Neural progenitor cell (in vitro differentiated cells): ENCODE measurements at regions not wholly inside any gene's neighbourhood (a gene's known extent, or its start where the extent isn't known, plus 50 kb on each side); places are given as distances from the start of the nearest gene placed in this dataset.

Experiments used
- DNase-seq: peaks from one replicate; pipeline ENCODE4 v3.0.0-alpha.2; 2016; ENCODE audit warnings: low spot score
- H2AFZ ChIP-seq: fragments of 200-600 bp; sonication (generic); replicated peaks from 2 replicates; pipeline ENCODE4 v1.6.1; 2016; ENCODE audit warnings: antibody characterized with exemption
- H3F3A ChIP-seq: fragments of 200-600 bp; sonication (generic); 2 replicates; pipeline ENCODE4 v1.6.1; 2016; ENCODE audit warnings: antibody characterized with exemption, low read depth
- H3K27ac ChIP-seq: fragments of 200-600 bp; sonication (generic); 2 replicates; pipeline ENCODE4 v1.5.1; 2016; ENCODE audit warnings: mild to moderate bottlenecking
- H3K27me3 ChIP-seq: fragments of 200-600 bp; sonication (generic); 2 replicates; pipeline ENCODE4 v1.6.1; 2016; ENCODE audit warnings: mild to moderate bottlenecking, moderate library complexity
- H3K36me3 ChIP-seq: fragments of 200-600 bp; sonication (generic); 2 replicates; pipeline ENCODE4 v1.5.1; 2016
- H3K4me1 ChIP-seq: fragments of 200-600 bp; sonication (generic); 2 replicates; pipeline ENCODE4 v1.6.1; 2016; ENCODE audit warnings: mixed run types
- H3K4me2 ChIP-seq: fragments of 200-600 bp; sonication (generic); 2 replicates; pipeline ENCODE4 v1.6.1; 2016
- H3K4me3 ChIP-seq: fragments of 200-600 bp; sonication (generic); 2 replicates; pipeline ENCODE4 v1.5.1; 2016
- H3K79me2 ChIP-seq: fragments of 200-600 bp; sonication (generic); 2 replicates; pipeline ENCODE4 v1.6.1; 2016; ENCODE audit warnings: low read depth
- H3K9ac ChIP-seq: fragments of 200-600 bp; sonication (generic); 2 replicates; pipeline ENCODE4 v1.6.1; 2016
- H3K9me3 ChIP-seq: fragments of 200-600 bp; sonication (generic); 2 replicates; pipeline ENCODE4 v1.5.1; 2016; ENCODE audit warnings: low read depth
- H4K20me1 ChIP-seq: fragments of 200-600 bp; sonication (generic); 2 replicates; pipeline ENCODE4 v1.6.1; 2016; ENCODE audit warnings: low read depth
- H3K27ac Mint-ChIP-seq: 3 replicates; pipeline ENCODE4 v1.8.0; 2021; ENCODE audit warnings: mixed read lengths
- H3K27me3 Mint-ChIP-seq: 2 replicates; pipeline ENCODE4 v1.8.0; 2022; ENCODE audit warnings: low read depth, mild to moderate bottlenecking, inconsistent platforms, moderate library complexity, mixed read lengths; ENCODE audit not compliant: insufficient read depth
- H3K36me3 Mint-ChIP-seq: 3 replicates; pipeline ENCODE4 v1.8.0; 2021; ENCODE audit warnings: mixed read lengths
- H3K4me1 Mint-ChIP-seq: 3 replicates; pipeline ENCODE4 v1.8.0; 2021; ENCODE audit warnings: mixed read lengths
- H3K4me3 Mint-ChIP-seq: 3 replicates; pipeline ENCODE4 v1.8.0; 2021; ENCODE audit warnings: mild to moderate bottlenecking, moderate library complexity, mixed read lengths
- H3K9me3 Mint-ChIP-seq: 3 replicates; pipeline ENCODE4 v1.8.0; 2020; ENCODE audit warnings: mixed read lengths
- EZH2 ChIP-seq: fragments of 200-600 bp; sonication (generic); IDR thresholded peaks from 2 replicates; pipeline ENCODE4 v1.6.1; 2017; ENCODE audit warnings: antibody characterized with exemption, mild to moderate bottlenecking, moderate library complexity
- EZH2phosphoT487 ChIP-seq: fragments of 200-600 bp; sonication (generic); IDR thresholded peaks from 2 replicates; pipeline ENCODE4 v1.6.1; 2017; ENCODE audit warnings: antibody characterized with exemption
- TF ChIP-seq, protein P1 (sequence below): fragments of 200-600 bp; sonication (generic); IDR thresholded peaks from 2 replicates; pipeline ENCODE4 v1.5.1; 2017; ENCODE audit warnings: antibody characterized with exemption, mild to moderate bottlenecking

DNA sequence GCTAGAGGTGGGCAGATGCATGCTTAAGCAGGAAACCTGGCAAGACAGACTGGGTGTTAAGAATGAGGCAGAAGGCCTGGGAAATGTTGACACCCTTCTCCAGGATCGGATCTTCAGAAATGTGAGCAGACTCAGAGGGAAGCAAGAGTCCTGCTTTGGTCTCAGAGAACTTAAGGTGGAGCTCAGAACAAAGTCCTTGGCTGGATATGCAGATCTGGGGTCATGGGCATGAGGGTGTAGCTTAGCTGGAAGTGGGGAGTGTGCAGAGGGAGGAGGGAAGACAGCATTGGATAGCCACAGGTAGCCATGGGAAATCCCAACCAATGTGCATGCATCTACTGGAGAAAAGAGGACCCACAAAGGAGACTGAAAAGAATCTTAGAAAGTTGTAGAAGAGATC is 58.6 kb upstream of the CDON start:
- H3K27ac Mint-ChIP-seq: no peak overlapping the region
- H3K4me3 Mint-ChIP-seq: no peak overlapping the region
- no peaks in the 10 kb centered on the region for H3F3A ChIP-seq
- H3K36me3 Mint-ChIP-seq: no peaks in the 10 kb centered on the region
- H3K9ac ChIP-seq: no peak overlapping the region
- H3K36me3 ChIP-seq: no peaks in the 10 kb centered on the region
- H3K4me2 ChIP-seq: no peak overlapping the region
- peaks cover 6% of the 10 kb centered on the region for H3K4me1 ChIP-seq
- no peak overlapping the region for H2AFZ ChIP-seq
- H4K20me1 ChIP-seq: no peaks in the 10 kb centered on the region
- no peak for DNase-seq
- TF ChIP-seq EZH2phosphoT487 (no peak), EZH2 (no peak)
- TF ChIP-seq, protein P1, sequence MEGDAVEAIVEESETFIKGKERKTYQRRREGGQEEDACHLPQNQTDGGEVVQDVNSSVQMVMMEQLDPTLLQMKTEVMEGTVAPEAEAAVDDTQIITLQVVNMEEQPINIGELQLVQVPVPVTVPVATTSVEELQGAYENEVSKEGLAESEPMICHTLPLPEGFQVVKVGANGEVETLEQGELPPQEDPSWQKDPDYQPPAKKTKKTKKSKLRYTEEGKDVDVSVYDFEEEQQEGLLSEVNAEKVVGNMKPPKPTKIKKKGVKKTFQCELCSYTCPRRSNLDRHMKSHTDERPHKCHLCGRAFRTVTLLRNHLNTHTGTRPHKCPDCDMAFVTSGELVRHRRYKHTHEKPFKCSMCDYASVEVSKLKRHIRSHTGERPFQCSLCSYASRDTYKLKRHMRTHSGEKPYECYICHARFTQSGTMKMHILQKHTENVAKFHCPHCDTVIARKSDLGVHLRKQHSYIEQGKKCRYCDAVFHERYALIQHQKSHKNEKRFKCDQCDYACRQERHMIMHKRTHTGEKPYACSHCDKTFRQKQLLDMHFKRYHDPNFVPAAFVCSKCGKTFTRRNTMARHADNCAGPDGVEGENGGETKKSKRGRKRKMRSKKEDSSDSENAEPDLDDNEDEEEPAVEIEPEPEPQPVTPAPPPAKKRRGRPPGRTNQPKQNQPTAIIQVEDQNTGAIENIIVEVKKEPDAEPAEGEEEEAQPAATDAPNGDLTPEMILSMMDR: no peak
- no peak overlapping the region for H3K27ac ChIP-seq
- H3K79me2 ChIP-seq: no peaks in the 10 kb centered on the region
- H3K9me3 Mint-ChIP-seq: peaks cover 2% of the 10 kb centered on the region
- no peaks in the 10 kb centered on the region for H3K27me3 ChIP-seq
- H3K27me3 Mint-ChIP-seq: peaks cover 12% of the 10 kb centered on the region
- peaks cover 41% of the 10 kb centered on the region for H3K4me1 Mint-ChIP-seq
- H3K9me3 ChIP-seq: no peaks in the 10 kb centered on the region
- H3K4me3 ChIP-seq: no peak overlapping the region

DNA sequence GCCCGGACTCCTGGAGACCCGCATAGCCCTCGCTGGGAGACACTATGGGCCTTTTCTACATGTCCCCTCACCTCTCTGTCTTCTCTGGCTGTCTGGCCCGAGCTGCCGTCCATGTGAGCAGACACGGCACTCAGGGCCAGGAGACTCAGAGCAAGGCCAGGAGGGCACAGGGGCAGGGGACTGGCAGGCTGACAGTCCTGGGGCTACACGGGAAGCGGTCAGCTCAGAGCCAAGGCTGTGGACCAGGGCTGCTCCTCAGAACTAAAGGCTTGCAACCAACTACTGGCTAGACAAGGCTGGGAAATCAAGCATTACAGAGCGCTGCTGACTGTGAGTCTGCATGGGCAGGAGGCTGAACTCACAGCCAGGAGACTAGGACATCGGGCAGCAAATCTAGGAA is 56.1 kb upstream of the CDON start:
- H3K27me3 ChIP-seq: no peaks in the 10 kb centered on the region
- no peaks in the 10 kb centered on the region for H3K36me3 ChIP-seq
- Mint-ChIP-seq H3K36me3 (no peaks in the 10 kb centered on the region), H3K9me3 (no peaks in the 10 kb centered on the region), H3K27me3 (peaks cover 12% of the 10 kb centered on the region), H3K27ac (peak overlapping the region; percentile 64), H3K4me3 (no peak overlapping the region), H3K4me1 (peaks cover 56% of the 10 kb centered on the region)
- H3K27ac ChIP-seq: no peak overlapping the region
- DNase-seq: no peak
- no peaks in the 10 kb centered on the region for H3F3A ChIP-seq
- H4K20me1 ChIP-seq: no peaks in the 10 kb centered on the region
- no peaks in the 10 kb centered on the region for H3K9me3 ChIP-seq
- H2AFZ ChIP-seq: no peak overlapping the region
- H3K79me2 ChIP-seq: no peaks in the 10 kb centered on the region
- no peak overlapping the region for H3K4me2 ChIP-seq
- H3K4me1 ChIP-seq: peaks cover 13% of the 10 kb centered on the region
- TF ChIP-seq, protein P1: no peak
- TF ChIP-seq EZH2 (no peak), EZH2phosphoT487 (no peak)
- H3K9ac ChIP-seq: no peak overlapping the region
- no peak overlapping the region for H3K4me3 ChIP-seq

DNA sequence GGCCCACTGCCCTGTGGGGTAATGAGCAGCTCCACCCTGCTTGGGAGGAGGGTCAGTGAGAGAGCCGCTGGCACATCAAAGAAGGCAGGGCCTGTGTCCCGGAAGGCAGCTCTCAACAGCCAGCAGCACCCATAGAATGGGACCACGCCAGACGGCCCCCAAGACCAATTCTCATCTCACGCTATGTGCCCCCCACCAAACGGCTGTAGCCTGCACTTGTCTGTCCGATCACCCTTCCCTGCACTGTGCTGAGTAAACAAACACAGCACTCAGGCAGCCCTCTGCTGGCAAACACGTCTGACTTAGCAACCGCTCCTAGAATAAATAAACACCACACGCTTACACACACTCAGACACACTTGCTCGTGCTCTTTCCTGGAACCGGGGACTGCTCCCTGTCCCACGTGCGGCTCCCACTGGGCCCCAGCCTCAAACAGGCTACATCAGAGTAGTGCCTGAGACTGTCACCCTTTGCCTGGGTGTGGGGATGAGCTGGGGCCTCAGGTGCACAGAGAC is 53.2 kb upstream of the CDON start:
- Histone ChIP-seq H3K36me3 (no peaks in the 10 kb centered on the region), H3K4me2 (no peak overlapping the region), H3F3A (no peaks in the 10 kb centered on the region), H3K27ac (no peak overlapping the region), H2AFZ (peak overlapping the region; percentile 29), H3K27me3 (no peaks in the 10 kb centered on the region), H3K79me2 (no peaks in the 10 kb centered on the region), H3K9me3 (no peaks in the 10 kb centered on the region), H3K4me1 (peaks cover 13% of the 10 kb centered on the region), H3K4me3 (no peak overlapping the region), H3K9ac (no peak overlapping the region), H4K20me1 (no peaks in the 10 kb centered on the region)
- peaks cover 19% of the 10 kb centered on the region for H3K27me3 Mint-ChIP-seq
- DNase-seq: peak; percentile 42
- H3K36me3 Mint-ChIP-seq: no peaks in the 10 kb centered on the region
- no peaks in the 10 kb centered on the region for H3K9me3 Mint-ChIP-seq
- H3K4me1 Mint-ChIP-seq: peaks cover 67% of the 10 kb centered on the region
- TF ChIP-seq EZH2 (no peak), EZH2phosphoT487 (no peak)
- TF ChIP-seq, protein P1: peak; percentile 30
- H3K4me3 Mint-ChIP-seq: no peak overlapping the region
- peak overlapping the region; percentile 51 for H3K27ac Mint-ChIP-seq
